ENCODE measurements at regions not wholly inside any gene's neighbourhood (a gene's known extent, or its start where the extent isn't known, plus 50 kb on each side); places are given as distances from the start of the nearest gene placed in this dataset.

DNA sequence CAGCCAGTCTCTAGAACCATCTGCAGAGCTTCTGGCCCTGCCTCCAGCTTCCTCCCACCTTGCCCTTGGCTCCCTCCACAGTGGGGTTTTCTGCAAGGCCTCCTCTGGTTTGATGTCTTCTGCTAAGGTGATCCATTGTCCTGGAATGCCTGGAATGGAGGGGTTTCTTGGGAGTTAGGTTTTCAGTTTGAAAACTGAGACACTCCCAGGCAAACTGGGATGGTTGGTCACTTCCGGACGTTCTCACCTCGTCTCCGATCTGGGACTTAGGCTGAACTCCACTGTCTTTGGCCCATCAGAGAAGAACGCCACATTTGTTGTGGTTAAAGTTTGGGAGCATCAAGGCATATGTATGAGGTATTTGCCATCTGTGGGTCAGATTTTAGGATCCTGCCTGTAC, 77.4 kb upstream of the KLHL25 start:
- no peak for DNase-seq (ENCODE audit: low read depth)
- TF ChIP-seq, protein P1, sequence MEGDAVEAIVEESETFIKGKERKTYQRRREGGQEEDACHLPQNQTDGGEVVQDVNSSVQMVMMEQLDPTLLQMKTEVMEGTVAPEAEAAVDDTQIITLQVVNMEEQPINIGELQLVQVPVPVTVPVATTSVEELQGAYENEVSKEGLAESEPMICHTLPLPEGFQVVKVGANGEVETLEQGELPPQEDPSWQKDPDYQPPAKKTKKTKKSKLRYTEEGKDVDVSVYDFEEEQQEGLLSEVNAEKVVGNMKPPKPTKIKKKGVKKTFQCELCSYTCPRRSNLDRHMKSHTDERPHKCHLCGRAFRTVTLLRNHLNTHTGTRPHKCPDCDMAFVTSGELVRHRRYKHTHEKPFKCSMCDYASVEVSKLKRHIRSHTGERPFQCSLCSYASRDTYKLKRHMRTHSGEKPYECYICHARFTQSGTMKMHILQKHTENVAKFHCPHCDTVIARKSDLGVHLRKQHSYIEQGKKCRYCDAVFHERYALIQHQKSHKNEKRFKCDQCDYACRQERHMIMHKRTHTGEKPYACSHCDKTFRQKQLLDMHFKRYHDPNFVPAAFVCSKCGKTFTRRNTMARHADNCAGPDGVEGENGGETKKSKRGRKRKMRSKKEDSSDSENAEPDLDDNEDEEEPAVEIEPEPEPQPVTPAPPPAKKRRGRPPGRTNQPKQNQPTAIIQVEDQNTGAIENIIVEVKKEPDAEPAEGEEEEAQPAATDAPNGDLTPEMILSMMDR (IDR thresholded peaks at IDR 0.05; ENCODE audit: low read length, missing control alignments) = no peak

DNA sequence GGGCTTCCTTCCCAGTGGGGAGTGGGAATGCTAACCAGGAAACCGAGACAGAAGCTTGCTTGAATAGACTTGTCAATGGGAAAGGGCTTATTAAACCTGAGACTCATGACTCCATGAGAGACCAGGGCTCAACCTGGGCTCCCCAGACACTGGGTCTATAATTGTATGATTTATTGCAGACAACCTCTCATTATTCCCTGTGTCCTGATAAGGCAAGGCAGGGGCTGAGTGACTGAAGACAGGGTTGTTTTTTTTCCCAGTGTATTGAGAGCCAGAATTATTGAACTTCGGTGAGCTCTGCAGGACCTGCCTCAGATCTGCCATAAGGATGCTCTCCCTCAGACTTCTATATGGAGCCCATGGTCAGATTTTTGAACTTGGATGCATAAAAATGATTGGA, 79.5 kb upstream of the KLHL25 start:
- TF ChIP-seq, protein P1 (IDR thresholded peaks at IDR 0.05; ENCODE audit: low read length, missing control alignments) = no peak
- DNase-seq (ENCODE audit: low read depth) = no peak
- H3K4me3 ChIP-seq (replicated peaks; ENCODE audit: low read depth, low read length) = no peak overlapping the region

More for the DNA sequence above, 77.4 kb upstream of the KLHL25 start:
- no peak overlapping the region for H3K4me3 ChIP-seq (replicated peaks; ENCODE audit: low read depth, low read length)

DNA sequence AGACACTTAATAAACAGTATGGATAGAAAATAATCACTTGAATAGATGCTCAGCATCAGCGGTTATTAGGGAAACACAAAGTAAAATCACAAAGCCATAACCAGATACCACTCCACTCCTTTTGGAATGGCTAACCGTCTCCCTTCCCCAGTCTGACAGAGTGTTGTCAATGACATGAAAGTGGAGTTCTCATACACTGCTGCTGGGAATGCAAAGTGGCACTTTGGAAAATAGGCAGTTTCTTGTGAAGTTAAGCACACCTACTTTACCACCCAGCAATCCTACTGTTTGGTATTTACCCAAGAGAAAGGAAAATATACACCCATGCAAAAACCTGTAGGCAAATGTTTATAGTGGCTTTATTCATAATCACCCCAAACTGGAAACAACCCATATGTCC, 81.0 kb upstream of the KLHL25 start:
- TF ChIP-seq, protein P1 (IDR thresholded peaks at IDR 0.05; ENCODE audit: low read length, missing control alignments) = no peak
- no peak for DNase-seq (ENCODE audit: low read depth)
- no peak overlapping the region for H3K4me3 ChIP-seq (replicated peaks; ENCODE audit: low read depth, low read length)

DNA sequence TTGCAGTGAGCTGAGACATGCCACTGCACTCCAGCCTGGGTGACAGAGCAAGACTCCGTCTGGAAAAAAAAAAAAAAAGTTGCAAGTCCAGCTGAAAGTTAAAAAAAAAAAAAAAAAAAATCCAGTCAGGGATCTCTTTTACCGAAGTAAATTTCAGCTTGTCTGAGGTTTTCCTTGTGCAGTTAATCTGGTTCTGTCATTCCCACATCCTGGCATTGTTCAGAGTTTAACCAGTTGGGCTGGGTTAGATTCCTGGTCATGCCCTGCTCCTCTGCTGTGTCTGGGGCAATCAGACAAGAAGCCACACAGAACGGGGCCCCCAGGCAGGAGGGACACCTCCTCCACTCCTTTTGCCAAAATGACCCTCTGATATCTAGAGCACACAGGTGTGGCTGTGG, 84.1 kb upstream of the KLHL25 start:
- TF ChIP-seq, protein P1 (IDR thresholded peaks at IDR 0.05; ENCODE audit: low read length, missing control alignments) = no peak
- DNase-seq (ENCODE audit: low read depth) = peak; percentile 7
- H3K4me3 ChIP-seq (replicated peaks; ENCODE audit: low read depth, low read length) = no peak overlapping the region

DNA sequence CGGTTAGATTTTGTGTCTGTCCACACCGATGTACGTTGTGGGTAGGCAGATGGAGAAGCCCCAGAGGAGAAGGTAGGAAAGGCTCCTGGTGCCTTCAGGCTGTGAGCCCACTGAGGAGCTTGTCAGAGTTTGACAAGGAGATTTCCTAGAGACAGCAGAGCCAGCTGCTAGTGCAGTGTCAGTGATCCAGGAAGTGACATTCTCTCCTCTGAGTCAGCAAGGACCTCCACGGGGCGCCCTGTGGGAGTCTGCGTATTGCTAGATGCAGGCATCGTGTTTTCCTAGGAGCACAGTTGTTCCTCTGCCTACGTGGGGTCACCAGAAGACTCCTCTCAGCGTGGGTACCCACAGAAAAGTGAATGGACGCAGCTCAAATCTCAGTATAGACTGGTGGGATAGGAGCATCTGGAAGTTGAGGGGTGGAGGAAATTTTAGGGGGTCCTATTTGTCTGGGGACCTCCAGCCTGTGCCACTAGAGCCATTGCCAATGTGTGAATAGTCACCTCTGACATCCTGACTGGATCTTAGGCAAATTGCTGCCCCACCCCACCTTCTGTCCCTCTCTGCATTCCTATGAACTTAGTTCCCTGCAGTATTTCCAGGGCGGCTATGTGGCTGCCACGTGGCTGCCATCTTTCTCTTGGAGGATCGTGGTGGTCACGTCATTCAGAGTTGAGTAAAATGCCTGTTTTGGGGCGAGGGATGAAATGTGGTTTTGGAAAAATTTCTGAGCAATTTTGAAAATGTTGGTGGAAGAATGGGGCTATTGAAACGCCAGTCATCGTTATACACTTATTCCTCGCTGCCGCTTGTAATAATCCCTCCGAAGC, 84.8 kb upstream of the KLHL25 start:
- DNase-seq (ENCODE audit: low read depth) = no peak
- H3K4me3 ChIP-seq (replicated peaks; ENCODE audit: low read depth, low read length) = no peak overlapping the region
- TF ChIP-seq, protein P1 (IDR thresholded peaks at IDR 0.05; ENCODE audit: low read length, missing control alignments) = no peak

DNA sequence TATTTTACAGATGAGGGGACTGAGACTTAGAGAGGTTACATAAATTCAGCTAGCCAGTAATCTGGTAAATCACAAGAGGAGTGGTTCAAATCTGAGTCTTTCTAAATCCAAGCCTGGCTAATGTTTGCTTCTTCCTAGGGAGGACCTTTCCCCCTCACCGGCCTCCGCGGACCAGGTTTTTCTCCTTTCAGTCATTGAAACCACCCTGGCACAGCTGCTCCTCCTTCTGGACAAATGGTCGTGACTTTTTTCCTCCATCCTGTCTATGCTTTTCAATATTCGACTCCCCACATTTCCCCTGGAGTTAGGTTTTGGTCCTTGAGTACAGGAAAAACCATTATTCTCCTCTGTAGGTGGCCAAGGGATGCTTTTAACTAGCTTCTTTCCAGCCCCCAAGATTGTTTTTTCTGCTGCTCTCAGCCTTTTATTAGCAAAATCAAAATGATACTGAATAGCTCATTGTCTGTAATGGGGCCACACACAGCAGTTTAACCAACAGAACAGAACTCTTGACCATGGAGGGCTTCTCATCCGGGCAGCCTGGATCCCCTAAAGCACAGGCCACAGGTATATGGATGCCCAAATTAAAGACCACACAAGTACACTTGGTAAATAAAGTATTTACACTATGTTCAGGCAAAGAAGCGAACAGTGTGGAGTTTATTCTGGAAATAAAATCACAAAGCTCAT, 85.9 kb upstream of the KLHL25 start:
- no peak overlapping the region for H3K4me3 ChIP-seq (replicated peaks; ENCODE audit: low read depth, low read length)
- DNase-seq (ENCODE audit: low read depth) = no peak
- TF ChIP-seq, protein P1 (IDR thresholded peaks at IDR 0.05; ENCODE audit: low read length, missing control alignments) = no peak

Measured in fibroblast of pulmonary artery (primary cell).